ENCODE measurements at regions not wholly inside any gene's neighbourhood (a gene's known extent, or its start where the extent isn't known, plus 50 kb on each side); places are given as distances from the start of the nearest gene placed in this dataset.

DNA sequence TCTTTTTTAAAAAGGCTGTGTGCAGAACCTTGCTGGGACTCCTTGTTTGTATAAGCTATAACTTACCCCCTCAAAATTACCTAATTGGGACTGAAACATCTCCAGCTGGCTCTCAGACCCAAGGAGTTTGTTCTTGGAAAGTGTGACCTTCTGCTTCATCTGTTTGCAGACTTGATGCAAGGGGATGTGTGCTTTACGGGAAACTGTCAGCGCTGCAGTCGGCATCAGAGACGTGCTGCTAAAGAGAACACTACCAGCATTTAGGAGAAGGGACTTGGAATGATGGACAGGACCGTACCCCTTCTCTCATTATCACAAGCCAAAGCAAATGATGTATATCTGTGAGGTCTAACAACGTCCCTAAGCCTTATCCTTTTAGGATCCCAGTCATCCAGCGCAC, 174.2 kb upstream of the PARP11 start:
- TF ChIP-seq, protein P1, sequence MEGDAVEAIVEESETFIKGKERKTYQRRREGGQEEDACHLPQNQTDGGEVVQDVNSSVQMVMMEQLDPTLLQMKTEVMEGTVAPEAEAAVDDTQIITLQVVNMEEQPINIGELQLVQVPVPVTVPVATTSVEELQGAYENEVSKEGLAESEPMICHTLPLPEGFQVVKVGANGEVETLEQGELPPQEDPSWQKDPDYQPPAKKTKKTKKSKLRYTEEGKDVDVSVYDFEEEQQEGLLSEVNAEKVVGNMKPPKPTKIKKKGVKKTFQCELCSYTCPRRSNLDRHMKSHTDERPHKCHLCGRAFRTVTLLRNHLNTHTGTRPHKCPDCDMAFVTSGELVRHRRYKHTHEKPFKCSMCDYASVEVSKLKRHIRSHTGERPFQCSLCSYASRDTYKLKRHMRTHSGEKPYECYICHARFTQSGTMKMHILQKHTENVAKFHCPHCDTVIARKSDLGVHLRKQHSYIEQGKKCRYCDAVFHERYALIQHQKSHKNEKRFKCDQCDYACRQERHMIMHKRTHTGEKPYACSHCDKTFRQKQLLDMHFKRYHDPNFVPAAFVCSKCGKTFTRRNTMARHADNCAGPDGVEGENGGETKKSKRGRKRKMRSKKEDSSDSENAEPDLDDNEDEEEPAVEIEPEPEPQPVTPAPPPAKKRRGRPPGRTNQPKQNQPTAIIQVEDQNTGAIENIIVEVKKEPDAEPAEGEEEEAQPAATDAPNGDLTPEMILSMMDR (conservative IDR thresholded peaks at IDR 0.05) = no peak
- TF ChIP-seq EZH2 (IDR thresholded peaks at IDR 0.05; ENCODE audit: low read depth) = no peak
- no peaks in the 10 kb centered on the region for H3K4me1 ChIP-seq (replicated peaks; ENCODE audit: insufficient read depth)
- H3K79me2 ChIP-seq (ENCODE audit: low read depth) = no peaks in the 10 kb centered on the region
- H2AFZ ChIP-seq = no peak overlapping the region
- no peaks in the 10 kb centered on the region for H3K36me3 ChIP-seq (ENCODE audit: low read depth)
- H3F3A ChIP-seq (ENCODE audit: insufficient read depth, low read depth) = no peaks in the 10 kb centered on the region
- no TSS peak for BruUV-seq (replicated peaks)
- no peaks in the 10 kb centered on the region for H3K9me2 ChIP-seq (ENCODE audit: insufficient read depth)
- H3K27ac ChIP-seq = no peak overlapping the region
- ChIA-PET POLR2A (ENCODE audit: unreplicated experiment) (no interaction called here), CTCF (no interaction called here)
- H3K27me3 ChIP-seq (ENCODE audit: insufficient read depth, low read depth) = peaks cover 96% of the 10 kb centered on the region
- DNase-seq = no peak
- no peak overlapping the region for H3K4me2 ChIP-seq
- no peak overlapping the region for H3K4me3 ChIP-seq
- no peaks in the 10 kb centered on the region for H3K9me3 ChIP-seq (ENCODE audit: insufficient read depth, low read depth)
- intact Hi-C loops (cut with micrococcal nuclease; ENCODE audit: unreplicated experiment) = no loop called here
- no peaks in the 10 kb centered on the region for H4K20me1 ChIP-seq (ENCODE audit: insufficient read depth)

DNA sequence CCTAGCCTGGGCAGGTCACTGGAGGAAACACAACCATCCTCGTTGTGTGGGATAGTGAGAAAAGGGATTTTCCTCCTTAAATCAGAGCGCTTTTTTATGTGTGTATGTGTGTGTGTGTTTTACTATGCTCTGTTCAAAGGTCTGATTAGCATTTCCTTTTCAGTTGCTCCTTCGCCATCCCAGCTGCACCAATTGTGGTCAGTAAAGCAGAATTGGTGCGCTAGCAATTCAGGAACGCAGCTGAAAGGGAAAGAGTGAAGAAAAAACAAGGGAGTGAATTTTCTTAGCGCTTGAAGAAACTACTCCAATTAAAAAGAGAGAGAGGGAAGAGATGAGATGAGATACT, 173.3 kb upstream of the PARP11 start:
- Histone ChIP-seq H3F3A (ENCODE audit: insufficient read depth, low read depth) (no peaks in the 10 kb centered on the region), H3K27me3 (ENCODE audit: insufficient read depth, low read depth) (peaks cover 96% of the 10 kb centered on the region), H3K27ac (no peak overlapping the region), H3K36me3 (ENCODE audit: low read depth) (no peaks in the 10 kb centered on the region), H3K4me2 (no peak overlapping the region), H3K4me3 (no peak overlapping the region), H2AFZ (no peak overlapping the region), H4K20me1 (ENCODE audit: insufficient read depth) (no peaks in the 10 kb centered on the region), H3K4me1 (replicated peaks; ENCODE audit: insufficient read depth) (no peaks in the 10 kb centered on the region), H3K79me2 (ENCODE audit: low read depth) (no peaks in the 10 kb centered on the region), H3K9me2 (ENCODE audit: insufficient read depth) (no peaks in the 10 kb centered on the region), H3K9me3 (ENCODE audit: insufficient read depth, low read depth) (no peaks in the 10 kb centered on the region)
- BruUV-seq (replicated peaks) = no TSS peak
- POLR2A ChIA-PET (ENCODE audit: unreplicated experiment) = no interaction called here
- CTCF ChIA-PET = no interaction called here
- DNase-seq = no peak
- TF ChIP-seq, protein P1 (conservative IDR thresholded peaks at IDR 0.05) = no peak
- TF ChIP-seq EZH2 (IDR thresholded peaks at IDR 0.05; ENCODE audit: low read depth) = no peak
- intact Hi-C loops (cut with micrococcal nuclease; ENCODE audit: unreplicated experiment) = no loop called here

DNA sequence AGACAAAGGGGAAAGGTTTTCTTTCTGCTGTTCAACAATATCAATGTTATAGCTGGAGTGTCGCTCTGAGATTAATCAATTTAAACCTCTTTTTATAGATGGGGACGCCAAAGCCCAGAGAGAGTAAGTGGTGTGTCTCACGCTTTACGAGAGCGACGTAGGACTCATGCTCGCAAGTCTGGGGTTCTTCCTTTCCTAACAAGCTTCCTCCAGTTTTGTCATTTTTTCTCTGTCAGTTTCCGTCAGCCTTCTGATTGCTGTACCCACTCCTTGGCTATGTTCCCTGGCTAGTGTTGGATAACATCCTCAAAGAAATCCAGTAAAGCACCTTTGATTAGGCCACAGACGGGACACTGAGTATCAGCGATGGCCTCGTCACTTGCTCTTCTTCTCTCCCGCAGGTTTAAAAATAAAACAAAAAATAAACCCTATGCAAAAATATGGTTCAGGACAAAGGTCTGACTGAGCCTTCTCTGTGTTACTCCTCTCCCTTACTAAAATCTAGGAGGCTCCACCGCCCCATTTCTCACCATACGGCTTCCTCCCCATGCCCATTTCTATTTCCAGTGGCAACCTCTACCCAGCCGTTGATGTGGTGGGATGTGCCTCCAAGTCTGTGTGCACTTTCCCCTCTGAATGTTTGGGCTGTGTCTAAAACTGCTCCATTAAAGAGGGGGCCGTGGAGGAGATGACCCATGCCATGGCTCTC, 172.7 kb upstream of the PARP11 start:
- H4K20me1 ChIP-seq (ENCODE audit: insufficient read depth) = no peaks in the 10 kb centered on the region
- no peaks in the 10 kb centered on the region for H3K79me2 ChIP-seq (ENCODE audit: low read depth)
- DNase-seq = no peak
- intact Hi-C loops (cut with micrococcal nuclease; ENCODE audit: unreplicated experiment) = no loop called here
- no peaks in the 10 kb centered on the region for H3K4me1 ChIP-seq (replicated peaks; ENCODE audit: insufficient read depth)
- ChIA-PET CTCF (no interaction called here), POLR2A (ENCODE audit: unreplicated experiment) (no interaction called here)
- no TSS peak for BruUV-seq (replicated peaks)
- H3K4me2 ChIP-seq = no peak overlapping the region
- H3K36me3 ChIP-seq (ENCODE audit: low read depth) = no peaks in the 10 kb centered on the region
- H3K9me3 ChIP-seq (ENCODE audit: insufficient read depth, low read depth) = no peaks in the 10 kb centered on the region
- H3K4me3 ChIP-seq = no peak overlapping the region
- no peak for TF ChIP-seq EZH2 (IDR thresholded peaks at IDR 0.05; ENCODE audit: low read depth)
- TF ChIP-seq, protein P1 (conservative IDR thresholded peaks at IDR 0.05) = no peak
- H3K27ac ChIP-seq = no peak overlapping the region
- no peaks in the 10 kb centered on the region for H3K9me2 ChIP-seq (ENCODE audit: insufficient read depth)
- H3F3A ChIP-seq (ENCODE audit: insufficient read depth, low read depth) = no peaks in the 10 kb centered on the region
- peaks cover 95% of the 10 kb centered on the region for H3K27me3 ChIP-seq (ENCODE audit: insufficient read depth, low read depth)
- no peak overlapping the region for H2AFZ ChIP-seq

Measured in PC-9 (cell line).